Pancreas (tissue), 10 donors: ENCODE measurements at regions not wholly inside any gene's neighbourhood (a gene's known extent, or its start where the extent isn't known, plus 50 kb on each side); places are given as distances from the start of the nearest gene placed in this dataset.

ENCODE experiments used
- ATAC-seq, 4 donors: fragments of 200-7000 bp; cut with Tn5 transposase; one replicate each; pipeline versions ENCODE4 v1.8.0 to v1.9.1; 2020; ENCODE audit warnings: mild to moderate bottlenecking in 4 of 4, moderate library complexity in 4 of 4
- DNase-seq, 6 donors: peaks; one replicate each; pipeline ENCODE4 v3.0.0-alpha.2; 2020
- FAIRE-seq: peaks from 2 replicates; lab custom pipeline; 2012; peaks lifted over from hg19 to GRCh38; lab: Jason Lieb, UNC
- H3K27ac ChIP-seq, 4 donors: fragments of 200-600 bp; sonication (generic); 1 replicate in 3 of 4; 2 replicates in 1 of 4; pipeline versions ENCODE4 v1.5.0 to v1.8.0; 2020
- H3K27me3 ChIP-seq, 4 donors: fragments of 200-600 bp; one replicate each; pipeline ENCODE4 v1.8.0; 2021
- H3K36me3 ChIP-seq, 3 donors: fragments of 200-600 bp; sonication (generic) in 1 of 3; one replicate each; pipeline versions ENCODE4 v1.5.0 to v1.8.0; 2020 to 2021
- H3K4me1 ChIP-seq, 3 donors: fragments of 200-600 bp; one replicate each; pipeline ENCODE4 v1.8.0; 2021
- H3K4me3 ChIP-seq, 4 donors: fragments of 200-600 bp; sonication (generic) in 2 of 4; one replicate each; pipeline versions ENCODE4 v1.5.0 to v1.8.0; 2020 to 2021
- H3K9me3 ChIP-seq, 4 donors: fragments of 200-600 bp; one replicate each; pipeline ENCODE4 v1.8.0; 2021
- CTCF ChIP-seq, 4 donors: fragments of 200-600 bp; sonication (generic) in 3 of 4; IDR thresholded peaks; one replicate each; pipeline versions ENCODE4 v1.5.0 to v1.8.0; 2021; ENCODE audit warnings: antibody characterized with exemption in 4 of 4
- WGBS, 2 donors: extraction: QIAGEN DNeasy Blood & Tissue Kit; methylation state at CpG; one replicate each; pipeline ENCODE4 v1.1.7; 2013; 5-methylcytosine and 5-hydroxymethylcytosine counted together
- intact Hi-C, 3 donors: fragments of 100-400 bp; cut with DNase I; formaldehyde crosslinking; loops; one replicate each; pipeline versions ENCODE4 v1.11.1 to v1.14.2; 2022
- donor health status: healthy with polysubstance abuse.
- donor health status: DM: no; HTN: no; CAD: no; lungs with moderate emphysema.
- donor health status: DM: no; HTN: no; CAD: no.
- donor health status: control.
- donor health status: control.
- donor health status: Bipolar disorder and iron deficiency.
- donor health status: DM: yes; HTN: yes; CAD: no.
- donor health status: DM: no; HTN: no; CAD: no.
- donor health status: DM: no; HTN: no; CAD: no.
- donor health status: DM: yes; HTN: yes; CAD: no.

GRCh38 chr1:30329263-30329753 is 394.1 kb downstream of the MATN1 start:
- FAIRE-seq (no peak), ATAC-seq (no peak), DNase-seq (no peak)
- intact Hi-C loops = no loop called here
- Histone ChIP-seq H3K4me1 (no peaks in the 10 kb centered on the region), H3K27ac (no peak overlapping the region), H3K9me3 (no peaks in the 10 kb centered on the region), H3K4me3 (no peak overlapping the region), H3K36me3 (no peaks in the 10 kb centered on the region), H3K27me3 (no peaks in the 10 kb centered on the region)
- WGBS, 2 donors = 69 to 76% methylated on average over 12 of the region's 12 CpGs
- TF ChIP-seq CTCF (IDR thresholded peaks at IDR 0.05) = no peak

GRCh38 chr1:30328401-30329262 is 394.8 kb downstream of the MATN1 start:
- ATAC-seq = no peak
- Histone ChIP-seq H3K27ac (no peak overlapping the region), H3K27me3 (no peaks in the 10 kb centered on the region), H3K4me1 (no peaks in the 10 kb centered on the region), H3K9me3 (no peaks in the 10 kb centered on the region), H3K36me3 (no peaks in the 10 kb centered on the region), H3K4me3 (no peak overlapping the region)
- intact Hi-C loops = no loop called here
- TF ChIP-seq CTCF (IDR thresholded peaks at IDR 0.05) = no peak
- FAIRE-seq = no peak
- no peak for DNase-seq
- 61 to 71% methylated on average over 8 to 9 of the region's 9 CpGs for WGBS, 2 donors

GRCh38 chr1:30328100-30328370 is 395.4 kb downstream of the MATN1 start:
- no peak for ATAC-seq
- no peak for DNase-seq
- Histone ChIP-seq H3K4me1 (no peaks in the 10 kb centered on the region), H3K36me3 (no peaks in the 10 kb centered on the region), H3K4me3 (no peak overlapping the region), H3K27me3 (no peaks in the 10 kb centered on the region), H3K27ac (no peak overlapping the region), H3K9me3 (no peaks in the 10 kb centered on the region)
- no peak for FAIRE-seq
- intact Hi-C loops = no loop called here
- TF ChIP-seq CTCF (IDR thresholded peaks at IDR 0.05) = no peak
- WGBS, 2 donors = 94 to 97% methylated on average over 2 of the region's 2 CpGs

GRCh38 chr1:30327370-30328099 is 395.9 kb downstream of the MATN1 start:
- Histone ChIP-seq H3K4me3 (no peak overlapping the region), H3K27me3 (no peaks in the 10 kb centered on the region), H3K9me3 (no peaks in the 10 kb centered on the region), H3K4me1 (no peaks in the 10 kb centered on the region), H3K36me3 (no peaks in the 10 kb centered on the region), H3K27ac (no peak overlapping the region)
- DNase-seq = no peak
- intact Hi-C loops = no loop called here
- no peak for FAIRE-seq
- 59 to 71% methylated on average over 12 to 13 of the region's 13 CpGs for WGBS, 2 donors
- TF ChIP-seq CTCF (IDR thresholded peaks at IDR 0.05) = no peak
- no peak for ATAC-seq

GRCh38 chr1:30325999-30326398 is 397.4 kb downstream of the MATN1 start:
- ATAC-seq (no peak), DNase-seq (no peak), FAIRE-seq (no peak)
- Histone ChIP-seq H3K4me3 (no peak overlapping the region), H3K36me3 (no peaks in the 10 kb centered on the region), H3K27me3 (no peaks in the 10 kb centered on the region), H3K4me1 (no peaks in the 10 kb centered on the region), H3K9me3 (no peaks in the 10 kb centered on the region), H3K27ac (no peak overlapping the region)
- 57% methylated on average over 6 of the region's 6 CpGs for WGBS, 2 donors
- intact Hi-C loops = no loop called here
- TF ChIP-seq CTCF (IDR thresholded peaks at IDR 0.05) = no peak
